ENCODE measurements at regions not wholly inside any gene's neighbourhood (a gene's known extent, or its start where the extent isn't known, plus 50 kb on each side); places are given as distances from the start of the nearest gene placed in this dataset.
"Not testable (repeated sequence)": the region's sequence is repeated elsewhere in the genome, so short reads cannot be mapped to it uniquely, and the experiment has no call there.

- TF ChIP-seq CTCF (IDR thresholded peaks at IDR 0.05; ENCODE audit: unreplicated experiment), result no peak
- no peak for DNase-seq (ENCODE audit: low spot score)
- Mint-ChIP-seq H3K27ac (ENCODE audit: unreplicated experiment) (no peak overlapping the region), H3K27me3 (ENCODE audit: unreplicated experiment) (no peaks in the 10 kb centered on the region), H3K4me3 (ENCODE audit: unreplicated experiment) (no peak overlapping the region), H3K36me3 (ENCODE audit: low read depth, unreplicated experiment) (no peaks in the 10 kb centered on the region), H3K4me1 (ENCODE audit: unreplicated experiment) (peaks cover 2% of the 10 kb centered on the region), H3K9me3 (ENCODE audit: unreplicated experiment) (no peaks in the 10 kb centered on the region)
Measured at GRCh38 chr11:81331088-81331487, 1402.6 kb downstream of the FAM181B start.

GRCh38 chr11:81303038-81303664 lies 1430.5 kb downstream of the FAM181B start:
- Mint-ChIP-seq H3K36me3 (ENCODE audit: low read depth, unreplicated experiment) (no peaks in the 10 kb centered on the region), H3K4me3 (ENCODE audit: unreplicated experiment) (no peak overlapping the region), H3K4me1 (ENCODE audit: unreplicated experiment) (peaks cover 7% of the 10 kb centered on the region), H3K9me3 (ENCODE audit: unreplicated experiment) (no peaks in the 10 kb centered on the region), H3K27me3 (ENCODE audit: unreplicated experiment) (peaks cover 1% of the 10 kb centered on the region), H3K27ac (ENCODE audit: unreplicated experiment) (no peak overlapping the region)
- no peak for DNase-seq (ENCODE audit: low spot score)
- no peak for TF ChIP-seq CTCF (IDR thresholded peaks at IDR 0.05; ENCODE audit: unreplicated experiment)

- no peaks in the 10 kb centered on the region for H3K9me3 Mint-ChIP-seq (ENCODE audit: unreplicated experiment)
- peaks cover 7% of the 10 kb centered on the region for H3K4me1 Mint-ChIP-seq (ENCODE audit: unreplicated experiment)
- peaks cover 1% of the 10 kb centered on the region for H3K27me3 Mint-ChIP-seq (ENCODE audit: unreplicated experiment)
- no peak for TF ChIP-seq CTCF (IDR thresholded peaks at IDR 0.05; ENCODE audit: unreplicated experiment)
- DNase-seq (ENCODE audit: low spot score), result no peak
- H3K27ac Mint-ChIP-seq (ENCODE audit: unreplicated experiment), result no peak overlapping the region
- no peaks in the 10 kb centered on the region for H3K36me3 Mint-ChIP-seq (ENCODE audit: low read depth, unreplicated experiment)
- H3K4me3 Mint-ChIP-seq (ENCODE audit: unreplicated experiment), result no peak overlapping the region
Measured at GRCh38 chr11:81301166-81301830, 1432.4 kb downstream of the FAM181B start.

- Mint-ChIP-seq H3K27me3 (ENCODE audit: unreplicated experiment) (peaks cover 3% of the 10 kb centered on the region), H3K4me1 (ENCODE audit: unreplicated experiment) (no peaks in the 10 kb centered on the region), H3K4me3 (ENCODE audit: unreplicated experiment) (no peak overlapping the region), H3K9me3 (ENCODE audit: unreplicated experiment) (peaks cover 6% of the 10 kb centered on the region), H3K27ac (ENCODE audit: unreplicated experiment) (no peak overlapping the region), H3K36me3 (ENCODE audit: low read depth, unreplicated experiment) (peaks cover 9% of the 10 kb centered on the region)
- no peak for TF ChIP-seq CTCF (IDR thresholded peaks at IDR 0.05; ENCODE audit: unreplicated experiment)
- DNase-seq (ENCODE audit: low spot score), result no peak
Measured at GRCh38 chr11:81286959-81287358, 1446.7 kb downstream of the FAM181B start.

- peaks cover 6% of the 10 kb centered on the region for H3K9me3 Mint-ChIP-seq (ENCODE audit: unreplicated experiment)
- H3K27ac Mint-ChIP-seq (ENCODE audit: unreplicated experiment), result no peak overlapping the region
- TF ChIP-seq CTCF (IDR thresholded peaks at IDR 0.05; ENCODE audit: unreplicated experiment), result no peak
- no peaks in the 10 kb centered on the region for H3K4me1 Mint-ChIP-seq (ENCODE audit: unreplicated experiment)
- H3K27me3 Mint-ChIP-seq (ENCODE audit: unreplicated experiment), result peaks cover 3% of the 10 kb centered on the region
- peaks cover 9% of the 10 kb centered on the region for H3K36me3 Mint-ChIP-seq (ENCODE audit: low read depth, unreplicated experiment)
- no peak for DNase-seq (ENCODE audit: low spot score)
- H3K4me3 Mint-ChIP-seq (ENCODE audit: unreplicated experiment), result no peak overlapping the region
Measured at GRCh38 chr11:81286550-81286949, 1447.1 kb downstream of the FAM181B start.

GRCh38 chr11:81280228-81280627 lies 1453.4 kb downstream of the FAM181B start:
- H3K36me3 Mint-ChIP-seq (ENCODE audit: low read depth, unreplicated experiment); DNase-seq (ENCODE audit: low spot score); H3K4me1 Mint-ChIP-seq (ENCODE audit: unreplicated experiment); H3K27me3 Mint-ChIP-seq (ENCODE audit: unreplicated experiment); H3K9me3 Mint-ChIP-seq (ENCODE audit: unreplicated experiment); H3K4me3 Mint-ChIP-seq (ENCODE audit: unreplicated experiment); H3K27ac Mint-ChIP-seq (ENCODE audit: unreplicated experiment): not testable (repeated sequence)
